GM21825 (cell line): ENCODE measurements at regions not wholly inside any gene's neighbourhood (a gene's known extent, or its start where the extent isn't known, plus 50 kb on each side); places are given as distances from the start of the nearest gene placed in this dataset.

Experiments
- ATAC-seq: cut with Tn5 transposase; IDR thresholded peaks from one replicate; pipeline ENCODE4 v1.9.1; 2021; ENCODE audit warnings: mild to moderate bottlenecking, moderate library complexity; ENCODE audit not compliant: unreplicated experiment

- no peak for ATAC-seq
These were observed 290.9 kb downstream of the KCNRG start for GRCh38 chr13:50306156-50306555.

GRCh38 chr13:50309318-50309717, 294.1 kb downstream of the KCNRG start:
- no peak for ATAC-seq

- ATAC-seq: no peak
These were observed 294.8 kb downstream of the KCNRG start for GRCh38 chr13:50309882-50310594.

GRCh38 chr13:50310734-50311133, 295.5 kb downstream of the KCNRG start:
- ATAC-seq: no peak

- no peak for ATAC-seq
These were observed 303.6 kb downstream of the KCNRG start for GRCh38 chr13:50318887-50319286.

GRCh38 chr13:50319635-50320255, 304.5 kb downstream of the KCNRG start:
- ATAC-seq: no peak

- ATAC-seq: no peak
These were observed 305.1 kb downstream of the KCNRG start for GRCh38 chr13:50320271-50320862.

GRCh38 chr13:50322006-50322405, 306.8 kb downstream of the KCNRG start:
- no peak for ATAC-seq

GRCh38 chr13:50323440-50324065, 308.3 kb downstream of the KCNRG start:
- no peak for ATAC-seq

GRCh38 chr13:50326271-50326670, 311.0 kb downstream of the KCNRG start:
- ATAC-seq: no peak

- ATAC-seq: no peak
These were observed 311.6 kb downstream of the KCNRG start for GRCh38 chr13:50326811-50327210.

- ATAC-seq: no peak
These were observed 319.0 kb downstream of the KCNRG start for GRCh38 chr13:50334115-50334778.

- ATAC-seq: no peak
These were observed 319.7 kb downstream of the KCNRG start for GRCh38 chr13:50334944-50335343.

- ATAC-seq: no peak
These were observed 324.0 kb downstream of the KCNRG start for GRCh38 chr13:50339271-50339670.

GRCh38 chr13:50340146-50340545, 324.9 kb downstream of the KCNRG start:
- no peak for ATAC-seq

- no peak for ATAC-seq
These were observed 325.5 kb downstream of the KCNRG start for GRCh38 chr13:50340551-50341287.

GRCh38 chr13:50341526-50341925, 326.3 kb downstream of the KCNRG start:
- ATAC-seq: no peak

GRCh38 chr13:50344717-50345116, 329.5 kb downstream of the KCNRG start:
- no peak for ATAC-seq

GRCh38 chr13:50345804-50346203, 330.6 kb downstream of the KCNRG start:
- no peak for ATAC-seq

GRCh38 chr13:50348371-50348770, 333.1 kb downstream of the KCNRG start:
- no peak for ATAC-seq
